Spleen (tissue), 11 donors: ENCODE measurements at regions not wholly inside any gene's neighbourhood (a gene's known extent, or its start where the extent isn't known, plus 50 kb on each side); places are given as distances from the start of the nearest gene placed in this dataset.

ENCODE experiments used
- DNase-seq: peaks from one replicate; pipeline ENCODE4 v3.0.0-alpha.2; 2020
- H3K27ac ChIP-seq, 8 donors: fragments of 200-600 bp; sonication (generic) in 7 of 8; 1 replicate in 4 of 8; 2 replicates in 4 of 8; pipeline versions ENCODE4 v1.5.0 to v1.8.0; 2016 to 2021; ENCODE audit warnings: inconsistent platforms in 4 of 8, mild to moderate bottlenecking in 4 of 8, moderate library complexity in 1 of 8
- H3K27me3 ChIP-seq, 7 donors: fragments of 200-600 bp; sonication (generic) in 6 of 7; replicated peaks in 1 of 7; 1 replicate in 4 of 7; 2 replicates in 3 of 7; pipeline versions ENCODE4 v1.5.0 to v1.8.0; 2016 to 2021; ENCODE audit warnings: inconsistent platforms in 3 of 7, mild to moderate bottlenecking in 1 of 7
- H3K36me3 ChIP-seq, 6 donors: fragments of 200-600 bp; sonication (generic) in 5 of 6; 1 replicate in 4 of 6; 2 replicates in 2 of 6; pipeline versions ENCODE4 v1.5.0 to v1.8.0; 2016 to 2021; ENCODE audit warnings: inconsistent platforms in 2 of 6
- H3K4me1 ChIP-seq, 6 donors: fragments of 200-600 bp; sonication (generic) in 5 of 6; 1 replicate in 3 of 6; 2 replicates in 3 of 6; pipeline versions ENCODE4 v1.5.0 to v1.8.0; 2016 to 2021; ENCODE audit warnings: inconsistent platforms in 3 of 6
- H3K4me3 ChIP-seq, 8 donors: fragments of 200-600 bp; sonication (generic) in 7 of 8; 1 replicate in 4 of 8; 2 replicates in 4 of 8; pipeline versions ENCODE4 v1.5.0 to v1.8.0; 2016 to 2021; ENCODE audit warnings: inconsistent platforms in 4 of 8, mild to moderate bottlenecking in 4 of 8, moderate library complexity in 2 of 8
- H3K9me3 ChIP-seq, 8 donors: fragments of 200-600 bp; sonication (generic) in 7 of 8; 1 replicate in 4 of 8; 2 replicates in 4 of 8; pipeline versions ENCODE4 v1.5.0 to v1.8.0; 2016 to 2021; ENCODE audit warnings: inconsistent platforms in 4 of 8
- CTCF ChIP-seq, 11 experiments: fragments of 200-600 bp in 7 of 11; fragments of 450-650 bp in 4 of 11; sonication (generic) in 4 of 11; IDR thresholded peaks in 8 of 11; conservative IDR thresholded peaks in 3 of 11; 1 replicate in 7 of 11; 2 replicates in 4 of 11; pipeline versions ENCODE4 v1.4.0 to v1.8.0; 2016 to 2021; ENCODE audit warnings: antibody characterized with exemption in 11 of 11, inconsistent platforms in 4 of 11, mild to moderate bottlenecking in 1 of 11
- POLR2A ChIP-seq, 3 donors: fragments of 450-650 bp; IDR thresholded peaks; one replicate each; pipeline ENCODE4 v1.5.1; 2017; ENCODE audit warnings: antibody characterized with exemption in 3 of 3, mild to moderate bottlenecking in 1 of 3
- POLR2AphosphoS5 ChIP-seq, 3 donors: sonication (generic); formaldehyde crosslinking; IDR thresholded peaks; one replicate each; pipeline ENCODE4 v1.5.1; 2017; ENCODE audit warnings: antibody characterized with exemption in 3 of 3
- WGBS, 5 donors: extraction: QIAGEN DNeasy Blood & Tissue Kit in 3 of 5; methylation state at CpG; one replicate each; pipeline versions ENCODE4 v1.1.5 to v1.1.7; 2013 to 2018; 5-methylcytosine and 5-hydroxymethylcytosine counted together
- intact Hi-C: fragments of 100-400 bp; cut with DNase I; formaldehyde crosslinking; loops from one replicate; pipeline ENCODE4 v1.15.0; 2023; ENCODE audit warnings: low total_unique reads
- donor health status: healthy with polysubstance abuse.
- donor health status: DM: no; HTN: no; CAD: no; lungs with moderate emphysema.
- donor health status: DM: no; HTN: no; CAD: no.
- donor health status: Bipolar disorder and iron deficiency.
- donor health status: healthy.
- donor health status: DM: no; HTN: no; CAD: no.
- donor health status: DM: yes; HTN: yes; CAD: no.

GRCh38 chr6:147829835-147830234, 321.3 kb downstream of the SAMD5 start:
- Histone ChIP-seq H3K36me3 (no peaks in the 10 kb centered on the region), H3K4me1 (no peaks in the 10 kb centered on the region), H3K27ac (no peak overlapping the region), H3K4me3 (no peak overlapping the region), H3K27me3 (no peaks in the 10 kb centered on the region), H3K9me3 (no peaks in the 10 kb centered on the region)
- TF ChIP-seq POLR2AphosphoS5 (IDR thresholded peaks at IDR 0.05) (no peak), CTCF (IDR thresholded peaks at IDR 0.05 in 8 of 11, conservative IDR thresholded peaks at IDR 0.05 in 3 of 11) (no peak), POLR2A (IDR thresholded peaks at IDR 0.05) (no peak)
- no peak for DNase-seq
- intact Hi-C loops, result no loop called here

GRCh38 chr6:147831356-147831755, 322.9 kb downstream of the SAMD5 start:
- H3K4me3 ChIP-seq, result no peak overlapping the region
- DNase-seq, result no peak
- no peaks in the 10 kb centered on the region for H3K4me1 ChIP-seq
- intact Hi-C loops, result no loop called here
- H3K27me3 ChIP-seq, result no peaks in the 10 kb centered on the region
- TF ChIP-seq POLR2AphosphoS5 (IDR thresholded peaks at IDR 0.05) (no peak), POLR2A (IDR thresholded peaks at IDR 0.05) (no peak), CTCF (IDR thresholded peaks at IDR 0.05 in 8 of 11, conservative IDR thresholded peaks at IDR 0.05 in 3 of 11) (no peak)
- WGBS, 5 donors, result 56 to 69% (median 64%) methylated on average over 2 of the region's 2 CpGs
- H3K9me3 ChIP-seq, result no peaks in the 10 kb centered on the region
- no peak overlapping the region for H3K27ac ChIP-seq
- no peaks in the 10 kb centered on the region for H3K36me3 ChIP-seq

GRCh38 chr6:147833607-147834006, 325.1 kb downstream of the SAMD5 start:
- no peaks in the 10 kb centered on the region for H3K36me3 ChIP-seq

GRCh38 chr6:147834084-147834776, 325.7 kb downstream of the SAMD5 start:
- Histone ChIP-seq H3K4me1 (no peaks in the 10 kb centered on the region), H3K27me3 (no peaks in the 10 kb centered on the region), H3K36me3 (no peaks in the 10 kb centered on the region), H3K4me3 (no peak overlapping the region), H3K27ac (no peak overlapping the region), H3K9me3 (no peaks in the 10 kb centered on the region)
- 66 to 77% (median 75%) methylated on average over 7 of the region's 7 CpGs for WGBS, 5 donors
- no peak for DNase-seq
- intact Hi-C loops, result no loop called here
- TF ChIP-seq CTCF (IDR thresholded peaks at IDR 0.05 in 8 of 11, conservative IDR thresholded peaks at IDR 0.05 in 3 of 11), result no peak
- no peak for TF ChIP-seq POLR2AphosphoS5 (IDR thresholded peaks at IDR 0.05)
- no peak for TF ChIP-seq POLR2A (IDR thresholded peaks at IDR 0.05)

More at GRCh38 chr6:147833607-147834006, 325.1 kb downstream of the SAMD5 start:
- no peak overlapping the region for H3K4me3 ChIP-seq
- no peak for DNase-seq
- no peak for TF ChIP-seq CTCF (IDR thresholded peaks at IDR 0.05 in 8 of 11, conservative IDR thresholded peaks at IDR 0.05 in 3 of 11)
- no peak for TF ChIP-seq POLR2AphosphoS5 (IDR thresholded peaks at IDR 0.05)
- no peak for TF ChIP-seq POLR2A (IDR thresholded peaks at IDR 0.05)
- 68 to 95% (median 82%) methylated on average over 1 of the region's 1 CpG for WGBS, 5 donors
- no peaks in the 10 kb centered on the region for H3K27me3 ChIP-seq
- no peaks in the 10 kb centered on the region for H3K4me1 ChIP-seq
- H3K9me3 ChIP-seq, result no peaks in the 10 kb centered on the region
- no peak overlapping the region for H3K27ac ChIP-seq
- intact Hi-C loops, result no loop called here
